Inferior parietal cortex (tissue), 1 donor: ENCODE measurements at regions not wholly inside any gene's neighbourhood (a gene's known extent, or its start where the extent isn't known, plus 50 kb on each side); places are given as distances from the start of the nearest gene placed in this dataset.
A peak's percentile ranks its signal among the peaks of the same experiment; 100 is the strongest.
"Not testable (repeated sequence)": the region's sequence is repeated elsewhere in the genome, so short reads cannot be mapped to it uniquely, and the experiment has no call there.

Experiments used
- DNase-seq: peaks from one replicate; pipeline ENCODE4 v3.0.0-alpha.2; 2016; ENCODE audit errors: extremely low spot score

GRCh38 chr2:139585101-139585500, 804.9 kb upstream of the NXPH2 start:
- DNase-seq = no peak

GRCh38 chr2:139574371-139574770, 794.2 kb upstream of the NXPH2 start:
- DNase-seq = no peak

- DNase-seq = no peak
These were observed 776.6 kb upstream of the NXPH2 start for GRCh38 chr2:139556789-139557188.

GRCh38 chr2:139550873-139551272, 770.7 kb upstream of the NXPH2 start:
- DNase-seq = no peak

GRCh38 chr2:139550341-139550740, 770.2 kb upstream of the NXPH2 start:
- no peak for DNase-seq

- no peak for DNase-seq
These were observed 764.1 kb upstream of the NXPH2 start for GRCh38 chr2:139544186-139544851.

GRCh38 chr2:139538332-139539020, 758.3 kb upstream of the NXPH2 start:
- not testable (repeated sequence) for DNase-seq

GRCh38 chr2:139529080-139529479, 748.9 kb upstream of the NXPH2 start:
- no peak for DNase-seq

GRCh38 chr2:139526781-139527180, 746.6 kb upstream of the NXPH2 start:
- no peak for DNase-seq

- DNase-seq = peak; percentile 54
These were observed 738.1 kb upstream of the NXPH2 start for GRCh38 chr2:139518321-139518720.

GRCh38 chr2:139514951-139515350, 734.8 kb upstream of the NXPH2 start:
- DNase-seq = no peak

GRCh38 chr2:139495851-139496250, 715.7 kb upstream of the NXPH2 start:
- DNase-seq = no peak

GRCh38 chr2:139492131-139492680, 712.0 kb upstream of the NXPH2 start:
- no peak for DNase-seq

- DNase-seq = no peak
These were observed 700.0 kb upstream of the NXPH2 start for GRCh38 chr2:139480161-139480650.

GRCh38 chr2:139478165-139478914, 698.1 kb upstream of the NXPH2 start:
- DNase-seq = no peak

- no peak for DNase-seq
These were observed 697.4 kb upstream of the NXPH2 start for GRCh38 chr2:139477618-139478017.

GRCh38 chr2:139469985-139470384, 689.8 kb upstream of the NXPH2 start:
- no peak for DNase-seq

GRCh38 chr2:139465789-139466188, 685.6 kb upstream of the NXPH2 start:
- DNase-seq = no peak

- DNase-seq = no peak
These were observed 677.7 kb upstream of the NXPH2 start for GRCh38 chr2:139457873-139458272.

GRCh38 chr2:139454251-139454650, 674.1 kb upstream of the NXPH2 start:
- no peak for DNase-seq

- no peak for DNase-seq
These were observed 658.9 kb upstream of the NXPH2 start for GRCh38 chr2:139439100-139439499.

GRCh38 chr2:139438478-139438877, 658.3 kb upstream of the NXPH2 start:
- no peak for DNase-seq
